HG03565 (cell line): ENCODE measurements at regions not wholly inside any gene's neighbourhood (a gene's known extent, or its start where the extent isn't known, plus 50 kb on each side); places are given as distances from the start of the nearest gene placed in this dataset.
"Not testable (repeated sequence)": the region's sequence is repeated elsewhere in the genome, so short reads cannot be mapped to it uniquely, and the experiment has no call there.

ENCODE experiments used
- ATAC-seq: cut with Tn5 transposase; IDR thresholded peaks from one replicate; pipeline ENCODE4 v1.9.1; 2021; ENCODE audit warnings: mild to moderate bottlenecking, moderate library complexity; ENCODE audit not compliant: unreplicated experiment

DNA sequence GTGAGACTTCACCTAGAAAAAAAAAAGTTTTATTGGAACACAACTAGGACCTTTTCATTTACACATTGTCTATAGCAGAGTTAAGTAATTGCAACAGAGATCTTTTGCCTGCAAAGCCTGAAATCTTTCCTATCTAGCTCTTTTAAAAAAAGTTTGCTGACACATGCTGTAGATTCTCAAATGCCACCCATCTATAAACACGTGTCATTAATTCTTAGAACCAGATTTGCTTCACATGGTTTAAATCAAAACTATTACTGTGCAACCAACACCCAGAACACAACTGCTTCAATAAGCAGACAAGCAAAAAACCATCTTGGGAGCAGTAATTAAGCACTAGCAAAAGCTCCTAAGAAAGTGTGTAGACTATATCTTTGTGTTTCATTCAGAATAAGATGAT lies 55.0 kb downstream of the OXSM start:
- ATAC-seq: no peak

DNA sequence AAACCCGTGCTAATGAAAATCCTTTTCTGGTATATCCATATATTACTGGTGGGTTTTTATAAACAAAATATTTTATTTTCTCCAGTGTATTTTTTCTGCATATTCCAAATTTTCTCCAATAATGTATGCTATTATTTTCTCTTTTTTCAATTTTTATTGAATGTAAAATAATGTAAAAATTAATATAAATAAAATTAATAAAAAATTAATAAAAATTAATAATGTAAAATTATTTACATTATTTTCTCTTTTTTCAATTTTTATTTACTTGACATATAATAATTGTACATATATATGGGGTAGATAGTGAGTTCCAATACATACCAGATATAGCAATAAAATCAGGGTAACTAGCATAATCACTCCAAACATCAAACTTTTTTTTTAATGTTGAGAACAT lies 56.4 kb downstream of the OXSM start:
- no peak for ATAC-seq

DNA sequence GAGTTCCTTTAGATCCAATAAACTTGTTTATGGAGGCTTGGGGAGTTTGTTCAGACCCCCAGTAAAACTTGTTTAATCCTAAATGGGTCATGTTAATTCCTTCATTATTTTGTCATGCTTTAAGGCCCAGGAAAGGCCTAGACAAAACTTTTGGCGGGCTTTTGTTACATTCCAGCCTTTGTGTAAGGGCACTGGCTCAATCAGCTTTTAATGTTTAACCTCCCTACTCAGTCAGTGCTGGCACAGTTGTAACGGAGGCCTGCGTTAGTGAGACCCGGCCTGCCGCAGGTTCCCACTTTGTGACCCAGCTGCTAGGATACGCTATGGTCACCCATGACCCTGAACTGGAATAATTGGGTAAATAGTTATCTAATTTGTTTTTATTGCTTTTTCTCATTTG lies 59.2 kb downstream of the OXSM start:
- ATAC-seq: no peak

DNA sequence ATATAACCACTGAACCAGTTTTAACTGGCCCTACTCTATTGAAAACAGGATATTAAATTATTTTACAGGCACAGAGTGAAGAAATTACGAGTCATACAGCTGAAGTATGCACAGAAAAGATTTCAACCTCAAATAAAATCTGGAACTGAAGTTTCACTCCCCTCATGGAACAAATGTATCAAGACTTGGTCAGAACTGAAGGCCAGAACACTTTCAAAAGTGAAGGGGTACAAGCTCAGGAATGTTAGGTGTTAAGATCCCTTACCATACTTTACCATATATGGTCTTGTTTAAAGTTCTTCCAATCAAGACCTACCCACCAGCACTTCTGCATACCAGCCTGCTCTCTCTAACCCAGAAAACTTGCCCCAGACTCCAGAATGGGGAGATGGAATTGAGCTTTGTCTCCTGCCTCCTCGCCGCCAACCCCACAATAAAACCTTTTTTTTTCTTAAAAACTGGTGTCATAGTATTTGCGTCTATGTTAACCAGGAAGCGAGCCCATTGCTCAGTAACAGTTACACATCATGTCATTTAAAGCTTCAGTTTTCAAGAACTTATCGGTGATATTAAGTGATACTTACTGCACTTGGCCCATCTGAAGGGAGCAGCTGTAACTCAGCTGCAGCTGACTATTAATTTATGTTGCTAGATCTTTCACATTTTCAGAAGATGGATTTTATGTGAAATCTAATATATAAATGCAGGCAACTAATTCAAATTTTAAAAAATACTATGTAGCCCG lies 59.9 kb downstream of the OXSM start:
- no peak for ATAC-seq

DNA sequence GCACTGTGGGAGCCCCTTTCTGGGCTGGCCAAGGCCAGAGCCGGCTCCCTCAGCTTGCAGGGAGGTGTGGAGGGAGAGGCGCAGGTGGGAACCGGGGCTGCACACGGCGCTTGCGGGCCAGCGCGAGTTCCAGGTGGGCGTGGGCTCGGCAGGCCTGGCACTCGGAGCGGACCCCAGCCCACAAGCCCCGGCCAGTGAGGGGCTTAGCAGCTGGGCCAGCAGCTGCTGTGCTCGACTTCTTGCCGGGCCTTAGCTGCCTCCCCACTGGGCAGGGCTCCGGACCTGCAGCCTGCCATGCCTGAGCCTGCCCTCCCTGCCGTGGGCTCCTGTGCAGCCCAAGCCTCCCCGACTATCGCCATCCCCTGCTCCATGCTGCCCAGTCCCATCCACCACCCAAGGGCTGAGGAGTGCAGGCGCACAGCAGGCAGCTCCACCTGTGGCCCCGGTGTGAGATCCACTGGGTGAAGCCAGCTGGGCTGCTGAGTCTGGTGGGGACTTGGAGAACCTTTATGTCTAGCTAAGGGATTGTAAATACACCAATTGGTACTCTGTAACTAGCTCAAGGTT lies 61.9 kb downstream of the OXSM start:
- ATAC-seq: not testable (repeated sequence)

DNA sequence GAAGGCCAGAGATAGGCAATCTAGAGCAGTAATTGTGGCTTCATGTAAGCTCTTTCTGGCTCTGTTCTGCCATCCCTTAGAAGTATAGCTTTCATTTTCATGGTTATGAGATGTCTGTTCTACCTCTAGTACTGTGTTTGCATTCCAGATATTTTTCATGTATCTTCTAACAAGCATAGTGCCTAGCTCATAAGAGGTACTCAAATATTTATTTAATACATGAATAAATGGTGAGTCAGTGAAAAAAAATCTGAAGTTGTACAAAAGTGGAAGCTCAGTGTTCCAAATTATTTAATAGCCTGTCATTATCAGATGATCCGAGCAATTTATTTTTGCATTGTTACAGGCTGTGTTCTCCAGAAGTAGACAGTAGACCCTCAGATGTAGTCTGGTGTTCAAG lies 64.3 kb downstream of the OXSM start:
- ATAC-seq: no peak

DNA sequence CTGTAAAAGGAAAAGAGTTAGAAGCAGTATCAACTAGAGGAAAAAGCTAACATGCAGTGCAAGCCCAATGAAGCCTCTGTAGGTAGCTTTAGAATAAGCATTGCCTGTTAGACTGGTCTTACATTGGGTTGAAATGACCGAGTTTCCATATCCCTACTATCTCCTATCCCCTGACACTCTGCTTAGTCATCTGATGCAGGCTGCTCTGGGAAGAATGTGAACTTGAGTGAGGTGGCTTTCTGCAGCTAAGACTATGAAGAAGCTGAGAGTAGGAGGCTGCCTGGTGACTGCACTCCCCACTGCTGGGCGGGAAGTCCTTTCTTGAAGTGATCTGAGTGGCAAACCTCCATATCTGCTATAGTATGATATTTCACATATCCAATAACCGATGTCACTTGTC lies 64.7 kb downstream of the OXSM start:
- no peak for ATAC-seq

DNA sequence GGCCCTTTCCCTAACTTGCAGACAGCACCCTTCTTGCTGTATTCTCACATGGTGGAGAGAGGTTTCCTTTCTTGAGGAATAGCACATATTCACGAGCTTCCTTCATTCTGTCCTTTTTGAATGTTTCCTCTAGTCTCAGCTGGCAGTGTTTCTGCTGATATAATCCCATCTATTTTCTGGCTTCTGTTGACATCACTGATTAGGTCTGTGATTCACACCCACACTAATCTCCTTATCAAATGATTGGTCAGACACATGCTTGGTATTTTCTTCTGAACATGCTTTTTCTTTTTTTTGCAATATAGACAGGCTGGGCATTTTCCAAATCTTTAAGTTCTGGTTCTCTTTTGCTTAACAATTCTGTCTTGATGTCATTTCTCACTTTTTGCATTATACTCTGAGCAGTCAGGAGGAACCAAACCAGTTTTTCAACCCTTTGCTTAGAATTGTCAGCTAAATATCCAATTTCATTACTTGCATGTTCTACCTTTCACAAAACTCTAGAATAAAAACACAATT lies 65.4 kb downstream of the OXSM start:
- no peak for ATAC-seq

DNA sequence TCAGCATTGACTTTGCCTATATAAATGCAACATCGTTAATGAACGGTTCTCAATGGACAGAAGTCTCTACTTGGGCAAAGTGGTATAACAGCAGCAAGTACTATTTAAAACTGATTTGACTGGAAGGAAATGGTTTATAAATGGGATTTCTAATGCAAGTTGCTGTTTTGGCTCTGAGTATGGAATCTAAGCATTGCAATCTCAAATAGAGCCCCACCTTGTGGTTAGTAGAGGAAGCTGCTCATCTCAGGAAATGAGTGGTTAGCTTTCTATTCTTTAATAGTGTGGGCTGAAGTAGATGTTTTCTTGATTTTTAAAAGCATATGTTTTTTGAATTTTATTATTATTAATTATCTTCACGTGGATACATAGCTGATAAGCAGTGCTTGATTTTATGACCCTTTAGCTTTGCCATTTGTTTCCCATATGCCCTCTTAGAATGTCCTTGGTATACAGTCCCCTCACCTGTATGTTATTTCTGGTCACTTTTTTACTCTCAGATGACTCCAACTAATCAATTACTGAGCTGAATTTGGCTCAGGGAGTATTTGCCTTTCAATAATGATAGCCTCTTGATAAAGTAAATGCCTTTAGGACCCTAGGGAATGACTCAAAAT lies 67.1 kb downstream of the OXSM start:
- ATAC-seq: peak; percentile 91

DNA sequence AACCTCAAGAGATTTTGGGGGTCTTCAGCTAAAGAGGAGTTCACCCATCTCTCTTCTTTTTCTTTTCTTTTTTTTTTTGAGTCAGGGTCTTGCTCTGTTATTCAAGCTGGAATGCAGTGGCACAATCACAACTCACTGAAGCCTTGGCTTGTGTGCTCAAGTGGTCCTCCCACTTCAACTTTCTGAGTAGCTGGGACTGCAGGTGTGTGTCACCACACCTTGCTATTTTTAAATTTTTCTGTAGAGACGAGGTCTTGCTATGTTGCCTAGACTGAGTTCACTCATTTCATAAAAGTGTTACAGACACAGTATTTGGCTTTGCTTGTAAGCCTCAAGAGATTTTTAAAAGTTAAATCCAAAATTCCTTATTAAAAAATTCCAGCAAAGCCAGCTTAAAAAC lies 71.7 kb downstream of the OXSM start:
- ATAC-seq: no peak

DNA sequence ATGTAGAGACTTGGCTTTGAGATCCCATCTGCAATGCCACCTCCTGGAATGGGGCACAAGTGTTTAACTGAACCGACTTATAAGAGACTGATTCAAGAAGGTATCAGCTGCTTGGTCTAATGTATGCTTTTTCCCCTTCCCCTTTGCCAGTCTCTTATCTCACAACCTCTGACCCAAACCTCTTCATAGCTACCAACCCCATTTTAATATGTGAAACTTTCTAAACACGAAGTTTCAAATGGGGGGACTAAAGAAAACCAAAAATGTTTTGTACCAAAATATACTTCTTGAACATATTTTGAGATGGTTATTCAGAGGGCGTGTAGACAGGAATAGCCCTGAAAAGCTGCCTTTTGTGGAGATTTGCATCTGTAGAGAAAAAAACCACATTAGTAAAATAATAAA lies 73.1 kb downstream of the OXSM start:
- ATAC-seq: no peak

DNA sequence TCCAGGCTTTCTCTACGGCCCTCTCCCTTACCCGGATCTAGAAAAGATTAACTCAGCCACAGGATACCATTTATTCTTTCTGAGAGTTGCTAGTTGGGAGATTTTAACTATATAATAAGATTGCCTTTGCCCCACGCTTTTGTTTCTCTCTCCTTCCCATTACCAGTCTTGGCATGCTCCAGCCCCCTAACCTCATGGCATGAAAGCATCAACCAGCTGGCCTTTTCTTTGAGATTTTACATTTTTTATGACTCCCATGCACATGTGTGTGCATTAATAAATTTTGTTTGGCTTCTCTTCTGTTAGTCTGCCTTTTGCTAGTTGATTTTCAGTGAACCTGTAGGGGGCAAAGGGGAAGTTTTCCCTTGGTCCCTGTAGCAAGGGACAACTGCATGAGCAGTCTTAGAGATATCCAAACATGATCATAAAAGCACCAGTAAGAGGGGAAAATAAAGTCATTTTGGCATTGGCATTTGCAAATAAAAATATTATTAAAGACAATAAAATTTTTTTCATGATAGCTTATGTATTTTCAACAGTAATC lies 73.6 kb downstream of the OXSM start:
- ATAC-seq: no peak

DNA sequence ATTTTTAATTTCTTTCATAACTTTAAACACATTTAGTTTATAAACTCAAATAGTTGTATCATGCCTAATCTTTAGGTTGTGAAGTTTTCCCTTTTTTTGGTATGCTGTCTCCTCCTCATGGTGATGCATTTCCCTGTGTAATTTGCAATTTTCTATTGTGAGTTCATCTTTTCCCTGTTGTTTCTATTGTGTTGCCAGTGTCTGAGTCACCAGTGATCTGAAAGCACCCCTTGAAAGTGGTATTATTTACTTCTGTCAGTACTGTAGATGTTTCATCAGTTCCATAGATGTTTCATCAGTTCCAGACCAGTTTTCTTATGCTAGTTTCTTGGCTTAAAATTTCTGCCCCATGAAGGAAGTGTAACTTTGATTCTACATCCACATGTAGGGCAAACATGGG lies 80.6 kb downstream of the OXSM start:
- no peak for ATAC-seq

DNA sequence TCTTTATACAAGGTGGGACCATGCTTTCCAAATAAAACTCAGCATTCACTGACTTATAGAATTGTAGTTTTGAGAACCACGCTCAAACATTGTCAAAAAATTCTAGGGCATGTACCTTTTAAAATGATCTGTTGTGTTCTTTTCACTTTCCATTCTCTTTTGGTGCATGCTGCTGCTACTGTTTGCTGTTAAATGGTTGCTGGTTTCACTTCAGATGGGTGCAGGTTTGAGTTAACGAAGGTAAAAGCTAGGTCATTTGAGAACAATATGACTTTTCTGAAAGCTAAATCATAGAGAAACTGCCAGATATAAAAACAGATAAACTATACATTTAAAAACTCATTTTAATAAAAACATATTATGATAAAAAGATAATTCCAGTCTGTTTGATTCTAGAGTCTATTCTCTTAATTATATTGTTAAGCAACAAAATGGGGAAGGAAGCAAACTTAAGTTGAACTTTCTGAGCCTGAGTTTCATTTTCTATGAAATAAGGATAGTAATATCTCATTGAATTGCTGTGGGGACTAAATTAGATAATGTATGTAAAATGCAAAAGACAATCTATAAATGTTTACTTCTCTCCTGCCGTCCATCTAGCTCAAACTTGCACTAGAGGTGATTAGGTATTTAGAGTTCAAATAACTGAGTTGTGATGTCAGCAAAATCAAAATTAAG lies 82.4 kb downstream of the OXSM start:
- ATAC-seq: peak; percentile 95

DNA sequence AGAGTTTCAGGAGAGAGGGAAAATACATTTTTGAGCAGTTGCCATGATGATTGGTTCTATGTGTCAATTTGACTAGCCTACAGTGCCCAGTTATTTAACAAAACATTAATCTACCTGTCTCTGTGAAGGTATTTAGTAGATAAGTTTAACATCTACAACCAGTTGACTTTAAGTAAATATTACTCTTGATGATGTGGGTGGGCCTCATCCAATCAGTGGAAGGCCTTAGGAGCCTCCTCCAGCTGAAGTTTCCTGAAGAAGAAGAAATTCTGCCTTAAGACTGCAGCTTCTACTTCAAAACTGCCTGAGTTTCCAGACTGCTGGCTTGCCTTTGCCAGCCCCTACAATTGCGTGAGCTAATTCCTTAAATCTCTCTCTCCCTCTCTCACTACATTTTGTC lies 93.6 kb downstream of the OXSM start:
- no peak for ATAC-seq

DNA sequence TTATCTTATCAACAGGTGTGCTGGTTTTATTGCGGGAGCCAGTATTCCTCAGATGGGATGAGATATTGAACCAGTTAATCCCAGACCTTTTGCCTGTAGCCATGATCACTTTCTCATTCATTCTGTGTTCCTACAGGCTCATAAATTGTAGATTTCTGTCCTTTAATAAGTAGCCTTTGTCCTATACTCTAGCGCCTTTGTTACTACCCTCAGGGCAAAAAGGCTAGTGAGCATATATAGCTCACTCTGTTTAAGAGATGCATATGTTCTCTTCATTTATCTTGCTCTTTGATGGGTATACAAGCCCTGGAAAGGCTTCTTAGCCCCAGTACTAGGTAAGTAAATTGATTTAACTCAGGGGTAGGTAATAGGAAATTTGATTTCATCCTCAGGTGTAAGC lies 95.1 kb downstream of the OXSM start:
- no peak for ATAC-seq

DNA sequence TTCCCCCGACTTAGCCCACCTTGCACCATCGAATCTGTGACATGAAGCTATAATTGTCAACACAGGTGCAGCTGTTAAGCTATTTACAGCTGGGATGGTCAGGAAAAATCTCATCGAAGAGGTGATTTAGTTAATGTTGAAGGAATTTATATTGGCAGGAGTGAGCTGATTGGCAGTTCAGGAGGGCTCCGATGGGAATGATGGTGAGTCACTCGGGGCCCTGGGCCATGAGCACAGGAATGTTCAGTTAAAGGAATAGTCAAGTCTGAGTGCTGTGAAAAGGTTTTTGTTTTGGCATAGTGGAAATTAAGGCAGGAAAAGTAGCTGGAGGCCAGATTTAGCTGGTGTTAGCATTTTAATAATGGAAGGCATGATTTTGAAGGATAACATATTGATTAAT lies 95.7 kb downstream of the OXSM start:
- ATAC-seq: no peak

DNA sequence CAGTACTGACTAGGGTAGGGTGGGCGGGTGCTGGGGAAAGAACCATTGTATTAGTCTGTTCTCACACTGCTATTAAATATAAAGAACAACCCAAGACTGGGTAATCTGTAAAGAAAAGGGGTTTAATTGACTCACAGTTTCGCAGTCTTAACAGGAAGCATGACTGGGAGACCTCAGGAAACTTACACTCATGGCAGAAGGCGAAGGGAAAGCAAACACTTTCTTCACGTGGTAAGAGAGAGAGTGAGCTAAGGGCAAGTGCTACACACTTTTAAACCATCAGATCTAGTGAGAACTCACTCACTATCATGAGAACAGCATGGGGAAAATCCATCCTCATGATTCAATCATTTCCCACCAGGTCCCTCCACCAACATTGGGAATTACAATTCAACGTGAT lies 98.0 kb downstream of the OXSM start:
- no peak for ATAC-seq

DNA sequence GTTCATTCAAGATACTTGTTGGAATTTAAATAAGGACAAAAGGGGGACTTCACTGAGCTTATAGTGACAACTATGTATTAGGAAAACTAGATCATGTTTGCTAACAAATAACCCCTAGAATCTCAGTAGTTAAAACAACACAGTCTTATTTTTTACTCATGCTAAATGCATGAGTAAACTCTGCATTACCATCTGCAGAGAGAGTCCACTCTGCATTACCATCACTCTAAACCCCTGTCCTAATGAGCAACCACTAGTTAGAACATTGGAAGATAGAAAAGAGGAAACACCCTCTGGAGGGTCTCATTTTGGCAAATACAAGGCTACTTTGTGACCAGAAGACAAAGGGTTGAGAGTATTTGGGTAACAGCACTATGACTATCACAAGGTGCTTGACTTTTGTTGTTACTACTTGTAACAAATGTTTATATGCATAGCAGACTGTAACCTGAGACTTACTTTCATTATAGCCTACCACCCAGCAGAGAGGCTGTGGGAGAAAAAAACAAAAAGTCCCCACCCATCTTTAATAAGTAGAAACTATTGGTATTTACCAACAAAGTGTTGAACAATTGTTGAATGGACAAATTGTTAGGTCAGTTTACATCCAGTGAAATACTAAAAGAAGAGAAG lies 99.1 kb downstream of the OXSM start:
- no peak for ATAC-seq

DNA sequence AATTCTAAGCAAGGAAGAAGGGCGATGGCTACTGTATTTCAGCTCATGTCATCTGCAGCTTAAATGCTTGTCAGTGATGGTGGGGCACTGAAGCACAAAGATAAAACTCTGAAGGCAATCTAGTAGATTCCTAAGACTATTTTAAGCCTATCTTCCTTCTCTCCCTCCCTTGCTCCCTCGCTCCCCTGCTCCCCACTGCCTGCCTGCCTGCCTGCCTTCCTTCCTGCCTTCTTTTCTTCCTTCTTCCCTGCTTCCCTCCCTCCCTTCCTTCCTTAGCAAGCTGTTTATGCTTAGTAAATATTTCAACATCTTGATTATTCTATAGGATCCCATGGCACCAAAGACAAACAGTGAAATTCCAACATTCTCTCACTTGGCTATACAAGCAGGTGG lies 99.6 kb downstream of the OXSM start:
- no peak for ATAC-seq

DNA sequence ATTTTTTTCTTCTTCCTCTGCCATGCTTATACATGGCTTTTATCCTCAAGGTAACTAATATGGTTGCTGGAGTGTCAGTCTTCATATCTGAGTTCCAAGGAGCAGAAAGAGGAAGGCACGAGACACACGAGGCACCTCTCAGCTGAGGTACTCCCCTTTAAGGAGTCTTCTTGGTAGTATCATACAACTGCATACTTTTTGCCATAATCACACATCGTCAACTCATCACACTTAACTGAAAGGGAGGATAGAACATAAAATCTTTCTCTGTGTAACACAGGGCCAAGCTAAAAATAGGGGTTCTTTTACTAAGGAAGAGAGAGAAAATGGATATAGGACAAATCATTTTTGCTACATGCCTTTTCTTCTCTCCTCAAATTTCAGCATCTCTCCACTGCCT lies 104.2 kb downstream of the OXSM start:
- ATAC-seq: no peak
